ENCODE measurements at regions not wholly inside any gene's neighbourhood (a gene's known extent, or its start where the extent isn't known, plus 50 kb on each side); places are given as distances from the start of the nearest gene placed in this dataset.

- H3K4me1 Mint-ChIP-seq: no peaks in the 10 kb centered on the region
- Histone ChIP-seq H3T11ph (ENCODE audit: low read length) (no peak overlapping the region), H3K4me1 (ENCODE audit: insufficient read depth, low read length) (no peaks in the 10 kb centered on the region), H3K79me2 (ENCODE audit: insufficient read depth, low read length) (no peaks in the 10 kb centered on the region), H2AFZ (ENCODE audit: low read length) (no peak overlapping the region), H2BK12ac (ENCODE audit: insufficient read length, low read depth, low read length) (no peak overlapping the region), H2BK120ac (ENCODE audit: low read depth, low read length, poor library complexity, severe bottlenecking) (no peak overlapping the region), H3K79me1 (ENCODE audit: insufficient read depth, low read depth, low read length, poor library complexity, severe bottlenecking) (no peaks in the 10 kb centered on the region), H3K14ac (ENCODE audit: insufficient read depth, low read length) (no peak overlapping the region), H2BK15ac (ENCODE audit: low read depth, low read length) (no peak overlapping the region), H4K8ac (replicated peaks; ENCODE audit: insufficient read length, low read depth, low read length) (no peak overlapping the region), H2AK5ac (ENCODE audit: insufficient read length, low read length) (no peak overlapping the region), H3K9me3 (ENCODE audit: control insufficient read depth, low read depth, low read length) (no peaks in the 10 kb centered on the region), H3K4ac (ENCODE audit: low read depth, low read length) (no peak overlapping the region), H4K20me1 (ENCODE audit: control insufficient read depth, insufficient read depth, insufficient read length) (no peaks in the 10 kb centered on the region), H3K9ac (ENCODE audit: extremely low read depth, insufficient read length, low read length) (no peak overlapping the region), H2BK20ac (ENCODE audit: low read depth, low read length, poor library complexity, severe bottlenecking) (no peak overlapping the region), H3K27ac (ENCODE audit: insufficient read length, low read depth, low read length) (no peak overlapping the region), H3K56ac (ENCODE audit: insufficient read length, low read depth, low read length) (no peak overlapping the region), H3K4me2 (ENCODE audit: insufficient read depth, insufficient read length, low read length) (no peak overlapping the region), H3K23ac (ENCODE audit: insufficient read length, low read depth, low read length) (no peak overlapping the region), H3K27me3 (ENCODE audit: insufficient read depth, low read length) (no peaks in the 10 kb centered on the region), H4K91ac (ENCODE audit: insufficient read length, low read depth, low read length) (no peak overlapping the region), H2BK5ac (ENCODE audit: insufficient read length, low read length) (no peak overlapping the region), H3K23me2 (ENCODE audit: insufficient read length, low read depth, low read length, poor library complexity, severe bottlenecking) (no peaks in the 10 kb centered on the region), H4K5ac (ENCODE audit: insufficient read length, low read depth, low read length) (no peak overlapping the region), H3K18ac (ENCODE audit: insufficient read length, low read depth, low read length) (no peak overlapping the region)
- TF ChIP-seq CTCF (conservative IDR thresholded peaks at IDR 0.05): no peak
- no peak overlapping the region for H3K27ac Mint-ChIP-seq
- no peak for DNase-seq
- H3K4me3 Mint-ChIP-seq: no peak overlapping the region
- no peaks in the 10 kb centered on the region; the same call in 1 of the 2 replicates for H3K27me3 Mint-ChIP-seq (ENCODE audit: low read depth)
- H3K36me3 Mint-ChIP-seq (ENCODE audit: insufficient read depth in 1 of 3, low read depth in 3 of 3): no peaks in the 10 kb centered on the region; a peak in 1 of 7 replicates
- WGBS (ENCODE audit: extremely low coverage, insufficient read length, low lambda C conversion rate): no CpG with 5 or more reads among the region's 6 CpGs
- H3K9me3 Mint-ChIP-seq: no peaks in the 10 kb centered on the region
Measured at GRCh38 chr1:166588741-166589140, 250.5 kb upstream of the POGK start.

Measured in H9 (cell line).